HG02759 (cell line): ENCODE measurements at regions not wholly inside any gene's neighbourhood (a gene's known extent, or its start where the extent isn't known, plus 50 kb on each side); places are given as distances from the start of the nearest gene placed in this dataset.

Experiments
- ATAC-seq: cut with Tn5 transposase; IDR thresholded peaks from one replicate; pipeline ENCODE4 v1.9.1; 2021; ENCODE audit warnings: mild to moderate bottlenecking, moderate library complexity; ENCODE audit not compliant: unreplicated experiment

DNA sequence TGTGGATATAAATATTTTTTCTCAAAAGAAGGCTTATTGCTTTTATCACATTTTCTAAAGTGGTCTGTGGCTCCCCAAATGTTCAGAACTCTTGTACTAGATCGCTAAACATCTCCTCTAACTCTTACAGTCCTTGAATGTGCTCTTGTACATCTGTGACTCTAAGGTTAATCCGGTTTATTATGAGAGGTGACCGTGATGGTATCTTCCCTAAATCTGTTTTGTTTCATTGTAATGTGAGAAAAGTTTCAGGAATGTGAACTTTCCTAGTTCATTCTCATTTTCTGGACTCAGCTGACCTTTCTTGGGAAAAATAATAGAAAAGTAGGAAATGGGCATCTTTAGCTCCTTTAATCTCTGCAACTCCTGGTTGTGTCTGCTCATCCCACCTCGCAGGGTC, 94.5 kb upstream of the CD180 start:
- no peak for ATAC-seq

DNA sequence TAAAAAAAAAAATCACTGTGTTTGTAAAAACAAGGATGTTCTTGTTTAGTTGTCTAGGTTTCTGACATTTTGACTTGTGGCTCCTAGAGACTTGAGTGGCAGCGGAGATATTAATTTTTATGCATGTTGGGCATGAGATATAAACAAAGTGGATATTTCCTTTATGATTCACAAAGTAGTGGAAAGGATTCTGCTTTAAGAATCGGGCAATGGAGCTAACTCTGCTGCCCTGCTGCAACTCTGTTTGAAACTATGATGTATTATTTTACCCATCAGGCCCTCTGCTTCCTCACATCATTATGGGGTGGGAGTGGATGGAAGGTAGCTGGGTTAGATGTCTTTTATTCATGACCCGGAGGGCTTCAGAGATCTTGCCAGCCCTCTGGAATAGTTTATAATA, 94.1 kb upstream of the CD180 start:
- ATAC-seq: no peak

DNA sequence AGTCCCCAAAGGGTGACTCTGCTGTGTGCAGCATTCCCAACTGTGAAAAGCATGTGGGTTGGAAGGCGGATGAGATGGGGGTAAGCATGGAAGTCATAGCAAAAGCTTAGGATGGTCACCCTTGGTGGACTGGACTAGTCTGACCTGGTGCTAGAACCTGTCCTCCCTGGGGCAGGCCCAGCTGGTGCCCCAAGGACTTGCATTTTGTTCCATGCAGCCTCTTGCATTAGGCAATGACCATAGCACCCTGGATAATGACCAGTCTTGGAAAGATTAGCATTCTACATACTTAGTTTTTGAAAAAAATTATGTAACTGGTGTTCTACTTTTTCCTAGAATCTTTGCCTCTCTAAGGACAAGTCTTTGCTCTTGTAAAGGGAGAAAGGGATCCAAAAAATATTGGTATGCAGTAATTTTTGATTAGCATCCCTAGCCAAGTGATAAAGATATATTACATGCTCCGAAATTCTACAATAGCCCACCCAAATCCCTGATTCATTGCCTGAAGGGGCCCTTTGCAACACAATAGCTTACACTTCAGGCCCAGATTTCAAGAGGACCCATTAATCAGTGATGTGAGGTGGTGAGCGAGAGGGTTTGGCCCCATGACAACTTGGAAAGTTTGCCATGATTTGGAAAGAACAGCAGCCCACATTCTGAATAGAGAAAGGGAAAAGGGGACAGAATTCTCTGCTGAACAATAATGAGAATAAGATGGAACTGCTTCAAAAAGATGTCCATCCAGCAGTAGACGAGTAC, 93.3 kb upstream of the CD180 start:
- no peak for ATAC-seq

DNA sequence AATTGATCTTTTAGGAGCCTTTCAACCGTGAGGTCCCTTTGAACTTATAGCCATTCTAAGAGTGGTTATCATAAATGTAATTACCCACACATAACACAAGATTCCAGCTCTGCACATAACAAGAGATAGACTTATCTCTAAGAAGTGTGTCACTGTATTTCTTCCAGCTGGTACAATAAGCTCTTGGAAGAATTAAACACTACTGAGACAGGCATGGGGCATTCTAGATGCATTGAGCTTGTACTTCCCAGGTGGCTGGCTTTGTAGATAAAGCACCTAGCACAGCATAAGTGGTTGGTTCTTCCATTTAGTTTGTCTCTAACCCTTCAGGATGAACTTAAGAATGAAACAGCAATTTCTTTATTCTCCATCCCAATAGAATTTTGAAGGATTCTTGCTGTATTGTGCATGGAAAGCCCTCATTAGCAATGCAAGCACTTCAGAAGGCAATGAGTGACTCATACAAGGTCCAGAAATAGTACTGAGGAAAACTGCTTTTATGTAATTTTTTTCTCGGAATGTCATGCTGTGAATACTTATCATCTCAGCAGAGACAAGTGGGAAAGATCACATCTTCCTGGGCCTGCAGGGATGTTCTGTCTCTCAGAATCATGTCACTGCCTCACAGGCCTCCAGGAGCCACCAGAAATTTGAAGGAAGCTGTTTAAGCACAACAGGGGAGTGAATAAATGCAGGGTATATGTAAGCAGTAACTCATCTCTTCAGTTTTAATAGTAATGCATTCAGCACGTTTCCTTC, 91.1 kb upstream of the CD180 start:
- no peak for ATAC-seq

DNA sequence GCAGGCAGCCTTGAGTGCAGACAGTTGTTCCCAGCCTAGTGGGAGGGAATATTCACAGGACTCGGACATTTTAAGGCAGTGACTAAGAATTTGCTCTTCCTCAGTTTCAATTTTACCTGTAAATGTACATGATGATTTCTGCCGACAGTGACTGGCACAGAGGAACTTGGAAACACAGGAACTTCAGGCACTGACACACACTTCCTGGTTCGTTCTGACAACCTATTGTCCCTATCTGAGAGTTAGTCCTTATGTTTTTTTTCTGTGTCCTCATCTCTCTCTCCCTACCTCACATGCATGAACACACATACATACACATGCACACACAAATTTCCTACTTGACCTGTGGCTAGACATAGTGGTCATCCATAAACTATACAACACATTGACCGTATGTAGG, 89.4 kb upstream of the CD180 start:
- ATAC-seq: no peak

DNA sequence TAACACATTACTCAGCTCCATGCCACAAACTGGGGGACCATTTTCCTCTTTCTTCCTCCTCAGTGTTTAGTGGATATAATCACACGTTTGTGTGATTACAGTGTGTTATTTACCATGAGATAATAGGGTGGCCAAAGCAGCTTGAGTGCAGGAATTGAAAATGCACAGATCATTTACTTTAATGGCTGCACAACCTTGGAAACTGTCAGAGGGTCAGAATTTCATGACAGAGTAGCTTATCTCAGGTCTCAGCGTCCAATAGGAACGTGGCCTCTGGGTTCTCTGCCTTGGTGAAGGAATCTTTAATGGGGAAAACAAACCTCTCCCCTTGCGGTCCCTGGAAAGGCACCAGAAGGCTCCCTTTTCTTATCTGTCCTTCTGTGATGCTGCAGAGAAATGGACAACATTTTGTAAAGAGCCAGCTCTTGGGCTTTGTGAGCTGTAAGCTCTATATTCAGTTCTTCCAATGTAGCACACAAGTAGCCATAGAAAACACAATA, 87.4 kb upstream of the CD180 start:
- ATAC-seq: no peak

DNA sequence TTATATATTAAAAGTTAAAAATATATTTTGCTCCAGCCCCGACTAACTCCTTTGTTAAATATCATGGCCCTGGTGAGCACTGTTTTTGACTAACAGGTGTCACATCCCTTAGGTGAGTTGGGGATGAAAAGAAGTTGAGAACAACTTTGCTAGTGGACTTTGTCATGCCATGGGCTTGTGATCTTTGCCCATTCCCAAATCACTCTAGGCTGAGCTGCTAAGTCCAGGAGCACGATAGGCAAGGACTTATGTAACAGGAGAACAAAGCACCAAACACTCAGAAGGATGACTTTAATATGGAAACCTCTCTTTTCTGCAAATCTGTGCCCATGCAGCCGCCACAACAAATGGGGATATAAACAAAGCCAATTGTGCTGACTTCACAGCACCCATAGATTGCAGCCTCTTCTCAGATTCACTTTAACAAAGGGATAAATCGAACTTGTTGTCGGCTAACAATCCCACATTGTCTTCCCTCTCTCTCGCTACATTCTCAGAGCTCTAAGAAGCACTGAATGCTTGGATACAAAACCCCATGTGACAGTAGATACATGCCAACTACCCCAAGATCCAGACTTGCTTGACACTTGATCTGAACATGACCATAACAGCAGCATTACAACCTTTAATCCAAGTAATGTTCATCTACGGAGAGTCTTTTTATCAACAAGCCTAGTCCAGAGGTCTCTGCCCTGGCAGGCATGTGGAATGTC, 86.8 kb upstream of the CD180 start:
- ATAC-seq: no peak

DNA sequence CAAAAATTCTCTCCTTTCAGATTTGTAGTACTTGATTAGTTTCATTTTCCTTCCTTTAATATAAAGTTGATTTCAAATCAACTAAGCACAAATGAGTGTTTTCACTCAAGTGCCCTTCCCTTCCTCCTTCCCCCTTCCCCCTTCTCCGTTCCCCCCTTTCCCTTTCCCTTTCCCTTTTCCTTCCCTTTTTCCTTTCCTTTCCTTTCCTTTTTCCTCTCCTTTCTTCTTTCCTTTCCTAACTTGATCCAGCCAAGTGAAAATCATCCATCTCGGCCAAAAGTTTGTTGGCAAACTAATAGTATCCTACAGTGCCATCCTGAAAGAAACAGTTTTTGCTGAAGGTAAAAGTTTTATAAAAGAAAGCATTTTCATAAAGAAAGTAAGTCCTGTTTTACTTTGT, 85.3 kb upstream of the CD180 start:
- no peak for ATAC-seq

DNA sequence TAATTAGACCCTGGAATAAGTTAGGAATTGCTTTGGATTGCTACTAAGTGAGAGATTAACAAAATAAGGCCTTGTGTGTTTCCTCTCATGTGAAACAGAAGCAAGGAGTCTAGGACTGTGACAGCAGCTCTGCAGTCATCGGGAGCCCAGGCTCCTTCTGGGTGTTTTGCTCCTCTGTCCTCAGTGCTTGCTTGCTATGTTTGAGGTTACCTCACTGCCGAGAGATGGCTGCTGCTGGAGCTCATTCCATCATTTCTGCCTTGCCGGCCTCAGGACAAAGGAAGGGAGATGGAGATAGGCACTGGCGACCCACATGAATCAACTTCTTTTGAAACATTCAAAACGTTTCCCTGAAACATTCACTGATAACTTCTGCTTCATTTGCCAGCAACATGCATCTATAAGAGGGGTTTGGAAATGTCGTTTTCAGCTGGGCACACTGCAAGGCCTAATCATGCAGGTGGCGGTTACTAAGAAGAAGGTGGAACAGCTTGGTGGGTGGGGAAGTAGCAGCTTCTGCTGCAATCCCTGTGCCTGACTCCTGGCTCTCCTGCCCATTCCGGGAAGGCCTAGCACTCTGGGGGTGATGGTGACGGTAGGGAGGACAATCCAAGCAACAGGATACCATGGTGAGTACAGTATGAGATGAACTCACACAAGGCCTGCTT, 77.2 kb upstream of the CD180 start:
- ATAC-seq: no peak

DNA sequence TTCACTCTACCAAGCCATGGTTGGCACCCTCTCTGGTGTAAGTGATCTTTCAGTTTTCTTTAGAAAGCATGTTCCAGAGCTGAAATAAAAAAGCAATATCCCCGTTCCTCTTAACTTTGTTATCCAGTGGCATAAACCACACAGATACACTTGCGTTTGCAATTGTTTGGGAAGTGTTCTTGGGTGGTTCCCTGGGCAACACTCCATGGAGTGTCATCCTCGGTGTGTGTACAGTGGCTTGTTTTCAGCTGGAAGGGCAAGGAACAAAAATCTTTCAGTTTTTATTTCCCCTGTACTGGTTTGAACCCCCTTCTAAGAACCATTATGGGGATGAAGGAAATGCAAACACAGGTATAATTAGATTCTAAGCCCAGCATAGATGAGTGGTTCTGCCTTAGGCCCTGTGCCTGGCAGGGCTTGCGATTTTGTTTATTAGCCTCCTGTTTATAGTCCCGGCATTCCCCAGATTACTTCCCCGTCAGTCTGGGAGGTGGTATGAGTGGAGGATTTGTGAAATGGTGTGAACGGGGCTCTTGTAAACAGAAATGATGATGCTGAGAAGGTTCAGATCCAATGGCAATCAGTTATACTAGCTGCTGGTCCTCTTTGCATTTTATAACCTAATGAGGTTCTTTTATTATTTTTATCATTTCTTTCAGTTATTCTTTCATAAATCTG, 76.0 kb upstream of the CD180 start:
- no peak for ATAC-seq

DNA sequence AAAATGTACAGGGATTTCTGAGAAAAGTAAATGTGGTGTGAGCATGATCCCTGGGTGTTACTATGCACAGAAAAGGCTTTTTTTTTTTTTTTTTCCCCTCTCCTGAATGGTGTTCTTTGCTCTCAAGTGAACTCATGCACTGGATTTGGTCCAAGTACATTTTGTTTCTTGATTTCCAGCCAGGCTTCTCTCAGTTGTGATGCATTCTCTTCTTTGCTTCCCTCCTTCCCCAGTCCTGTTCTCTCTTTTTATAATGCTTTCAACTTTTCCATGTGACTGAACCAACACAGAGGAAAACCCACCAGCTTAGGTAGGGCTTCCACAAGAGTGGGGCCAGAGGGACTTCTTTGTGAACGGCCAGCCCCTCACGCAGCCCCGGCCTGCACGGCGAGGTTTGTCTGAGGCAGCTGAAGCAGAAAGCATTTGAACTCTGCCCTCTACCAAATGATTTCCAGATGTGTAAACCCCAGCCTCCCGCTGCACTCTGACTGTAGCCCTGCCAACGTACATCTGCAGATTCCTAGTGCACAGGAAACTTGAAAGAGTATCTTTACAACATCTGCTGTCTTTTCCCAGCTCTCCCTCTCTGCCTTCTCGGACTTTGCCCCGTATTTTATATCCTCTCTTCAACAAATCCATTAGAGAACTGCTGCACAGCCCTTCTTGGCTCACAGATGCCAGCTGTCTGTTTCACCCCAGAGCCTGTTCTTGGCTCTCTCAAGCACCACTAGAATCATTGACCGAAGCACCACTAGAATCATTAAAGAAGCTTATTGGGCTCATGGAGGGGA, 71.8 kb upstream of the CD180 start:
- no peak for ATAC-seq

DNA sequence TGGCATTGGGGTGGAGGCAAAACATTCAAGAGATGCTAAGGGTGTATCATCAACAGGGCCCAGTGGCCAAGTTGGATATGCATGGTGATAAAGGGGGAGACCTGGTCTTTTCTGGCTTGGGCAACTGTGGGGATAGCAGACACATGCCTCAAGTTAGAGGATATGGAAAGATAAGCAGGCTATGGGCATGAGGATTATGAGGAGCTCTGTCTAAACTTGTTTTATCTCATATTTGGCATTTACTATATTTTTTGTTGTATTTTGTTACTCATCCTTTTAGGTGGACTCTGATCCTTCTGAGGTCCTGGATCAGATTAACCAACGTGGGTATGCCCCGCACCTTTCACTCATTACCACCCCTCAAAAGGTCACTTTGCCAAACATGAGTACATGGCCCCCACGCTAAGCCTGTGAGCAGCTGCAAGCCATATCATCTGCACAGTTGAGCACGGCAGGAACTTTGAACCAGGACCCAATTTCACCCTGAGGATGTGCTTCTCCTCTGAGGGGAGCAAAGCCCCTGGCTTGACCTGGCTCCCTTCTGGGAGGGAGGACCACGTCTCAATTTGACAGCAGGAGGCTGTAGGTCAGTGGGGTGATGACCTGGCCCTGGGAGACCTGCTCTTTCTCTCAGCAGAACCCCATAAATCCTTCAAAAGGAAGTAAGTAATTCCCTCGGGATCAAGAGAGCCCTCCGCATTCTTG, 71.1 kb upstream of the CD180 start:
- no peak for ATAC-seq

DNA sequence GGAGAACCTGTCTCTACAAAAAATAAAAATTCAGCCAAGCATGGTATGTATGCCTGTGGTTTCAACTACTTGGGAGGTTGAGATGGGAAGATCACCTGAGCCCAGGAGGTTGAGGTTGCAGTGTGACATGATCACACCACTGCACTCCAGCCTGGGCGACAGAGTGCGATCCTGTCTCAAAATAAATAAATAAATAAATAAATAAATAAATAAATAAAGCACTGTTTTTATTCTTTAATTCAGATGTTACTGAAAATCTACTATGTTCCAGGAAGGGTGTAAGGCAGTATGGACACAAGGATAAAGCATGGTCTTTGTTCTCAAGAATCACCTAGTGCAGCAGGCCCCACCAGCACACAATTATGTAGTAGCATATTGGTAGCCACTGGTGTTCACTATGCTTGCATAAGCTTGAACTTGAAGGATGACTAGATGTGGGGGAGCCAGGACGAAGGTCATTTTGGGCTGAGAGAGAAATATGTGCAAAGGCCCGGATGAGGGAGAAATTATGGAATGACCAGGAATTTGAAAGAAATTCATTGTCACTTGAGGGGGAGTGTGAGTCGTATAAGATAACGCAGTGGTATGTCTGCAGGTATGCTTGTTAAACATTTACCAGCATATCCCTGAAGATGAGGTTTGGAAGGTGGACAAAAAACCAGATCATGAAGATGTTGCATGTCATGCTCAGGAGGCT, 70.2 kb upstream of the CD180 start:
- no peak for ATAC-seq

DNA sequence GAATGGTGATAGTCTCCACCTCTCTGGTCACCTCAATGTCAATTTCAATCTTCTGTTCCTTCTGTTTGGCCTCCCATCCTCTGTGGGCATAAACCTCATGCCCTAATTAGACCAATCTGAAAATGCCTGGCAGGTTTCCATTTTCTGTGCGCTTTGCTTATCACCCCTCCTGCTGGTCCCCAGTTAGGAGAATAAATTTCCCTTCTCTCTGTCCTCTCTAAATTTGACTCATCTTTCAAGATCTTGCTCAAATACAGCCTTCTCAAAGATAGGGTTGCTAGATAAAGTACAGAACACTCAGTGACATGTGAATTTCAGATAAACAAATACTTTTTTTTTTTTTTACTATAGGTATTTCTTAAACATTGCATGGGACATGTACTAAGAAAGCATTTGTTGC, 69.4 kb upstream of the CD180 start:
- ATAC-seq: no peak

DNA sequence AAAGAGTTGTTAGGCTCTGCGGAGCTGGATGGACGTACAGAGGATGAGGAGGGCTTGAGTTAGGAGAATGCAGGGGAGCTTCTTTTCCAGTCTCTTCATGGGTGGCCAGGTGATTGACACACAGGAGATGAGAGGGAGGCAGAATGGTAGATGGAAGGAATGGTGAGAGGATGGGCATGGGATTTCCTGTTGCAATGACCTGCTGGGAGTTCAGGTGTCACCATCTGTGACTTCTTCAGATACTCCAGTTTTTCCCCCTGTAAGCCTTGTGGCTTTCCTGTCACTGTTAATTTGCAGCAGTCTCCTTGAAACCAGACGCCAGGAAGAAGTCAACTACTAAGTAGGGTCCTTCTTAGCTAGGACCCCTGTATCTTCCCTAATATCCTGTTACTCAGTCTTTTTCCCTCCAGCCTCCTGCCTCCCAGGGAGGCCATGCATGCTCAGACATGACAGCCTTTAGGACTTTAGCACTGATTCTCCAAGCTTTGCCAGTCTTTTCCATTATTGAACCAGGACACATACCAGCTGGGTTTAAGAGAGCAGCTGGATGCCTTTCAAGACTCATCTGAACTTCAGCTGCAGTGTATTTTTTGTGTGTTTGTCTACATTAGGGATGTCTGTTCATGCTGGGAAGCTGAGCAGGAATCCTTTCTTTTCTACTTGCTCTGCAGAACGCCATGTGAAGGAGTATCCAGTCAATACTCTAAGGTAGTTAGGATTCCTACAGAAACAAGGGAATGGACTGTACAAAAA, 67.2 kb upstream of the CD180 start:
- ATAC-seq: no peak

DNA sequence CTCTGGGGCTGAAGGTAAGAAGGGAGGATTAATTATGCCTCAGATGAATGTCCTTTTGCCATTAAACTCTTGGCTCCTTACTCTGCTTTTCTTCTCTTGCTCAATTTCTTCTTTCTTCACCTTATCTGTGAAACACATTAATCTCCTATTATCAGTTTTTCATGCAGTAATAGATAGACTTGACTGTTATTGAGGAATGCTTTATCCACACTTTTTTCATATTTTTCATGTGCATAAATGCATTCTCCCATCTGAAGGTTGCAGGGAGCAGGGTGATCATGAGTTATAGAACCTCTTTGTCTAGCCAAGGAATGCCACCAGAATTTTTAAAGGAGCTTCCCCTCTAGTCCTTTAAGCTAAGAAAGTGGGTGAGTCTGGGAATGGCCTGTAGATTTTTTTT, 66.4 kb upstream of the CD180 start:
- ATAC-seq: no peak

DNA sequence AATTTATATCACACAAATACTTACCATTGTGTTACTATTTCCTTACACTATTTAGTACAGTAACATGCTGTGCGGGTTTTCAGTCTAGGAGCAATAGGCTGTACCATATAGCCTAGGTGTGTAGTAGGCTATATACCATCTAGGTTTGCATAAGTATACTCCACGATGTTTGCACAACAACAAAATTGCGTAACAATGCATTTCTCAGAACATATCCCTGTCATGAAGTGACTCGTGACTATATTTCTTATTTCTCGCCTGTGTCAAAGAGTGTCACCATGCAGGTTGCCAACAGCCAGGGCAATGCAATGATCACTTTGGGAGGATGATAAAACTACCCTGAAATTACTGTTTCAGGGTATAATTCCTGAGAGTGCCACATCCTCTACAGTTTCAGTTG, 65.6 kb upstream of the CD180 start:
- ATAC-seq: no peak
